Gastroesophageal sphincter (tissue), 4 donors: ENCODE measurements at regions not wholly inside any gene's neighbourhood (a gene's known extent, or its start where the extent isn't known, plus 50 kb on each side); places are given as distances from the start of the nearest gene placed in this dataset.

Experiments
- ATAC-seq: fragments of 150-250 bp; one replicate; pipeline ENCODE4 v1.9.1; 2016; ENCODE audit warnings: mild to moderate bottlenecking, moderate library complexity
- H3K27ac ChIP-seq, 4 donors: fragments of 200-600 bp; sonication (generic) in 3 of 4; 1 replicate in 3 of 4; 2 replicates in 1 of 4; pipeline ENCODE4 v1.5.1; 2016 to 2019
- H3K27me3 ChIP-seq: fragments of 200-600 bp; sonication (generic); one replicate; pipeline ENCODE4 v1.5.1; 2019
- H3K36me3 ChIP-seq, 2 donors: fragments of 200-600 bp; sonication (generic); one replicate each; pipeline ENCODE4 v1.5.1; 2019; ENCODE audit warnings: control low read depth in 1 of 2
- H3K4me1 ChIP-seq, 3 donors: fragments of 200-600 bp; sonication (generic); 1 replicate in 2 of 3; 2 replicates in 1 of 3; pipeline ENCODE4 v1.5.1; 2016 to 2019; ENCODE audit warnings: control low read depth in 2 of 3
- H3K4me3 ChIP-seq, 2 donors: fragments of 200-600 bp; sonication (generic); one replicate each; pipeline ENCODE4 v1.5.1; 2019; ENCODE audit warnings: mild to moderate bottlenecking in 1 of 2, moderate library complexity in 1 of 2
- H3K9me3 ChIP-seq, 3 donors: fragments of 200-600 bp; sonication (generic); one replicate each; pipeline ENCODE4 v1.5.1; 2017 to 2019; ENCODE audit warnings: control low read depth in 2 of 3
- EP300 ChIP-seq: sonication (generic); formaldehyde crosslinking; IDR thresholded peaks from one replicate; pipeline ENCODE4 v1.6.1; 2017; ENCODE audit warnings: antibody characterized with exemption, mild to moderate bottlenecking
- POLR2A ChIP-seq, 2 donors: fragments of 450-650 bp; IDR thresholded peaks; one replicate each; pipeline ENCODE4 v1.6.1; 2017; ENCODE audit warnings: antibody characterized with exemption in 2 of 2, mild to moderate bottlenecking in 2 of 2, moderate library complexity in 1 of 2
- POLR2AphosphoS5 ChIP-seq: sonication (generic); formaldehyde crosslinking; IDR thresholded peaks from one replicate; pipeline ENCODE4 v1.6.1; 2017; ENCODE audit warnings: antibody characterized with exemption
- WGBS, 2 donors: methylation state at CpG; one replicate each; pipeline ENCODE4 v1.1.5; 2018; ENCODE audit warnings: low coverage in 1 of 2; 5-methylcytosine and 5-hydroxymethylcytosine counted together
- TF ChIP-seq, protein P1 (sequence below), 4 experiments: fragments of 200-600 bp in 2 of 4; fragments of 450-650 bp in 2 of 4; sonication (generic) in 1 of 4; IDR thresholded peaks; one replicate each; pipeline ENCODE4 v1.5.1; 2017 to 2019; ENCODE audit warnings: antibody characterized with exemption in 4 of 4, mild to moderate bottlenecking in 2 of 4, moderate library complexity in 2 of 4

GRCh38 chr1:221294242-221294641, 415.0 kb downstream of the HLX start:
- Histone ChIP-seq H3K27ac (no peak overlapping the region), H3K9me3 (no peaks in the 10 kb centered on the region), H3K27me3 (no peaks in the 10 kb centered on the region), H3K4me3 (no peak overlapping the region), H3K36me3 (no peaks in the 10 kb centered on the region), H3K4me1 (no peaks in the 10 kb centered on the region)
- ATAC-seq = no peak
- 89 to 100% methylated on average over 1 to 2 of the region's 2 CpGs for WGBS, 2 donors
- TF ChIP-seq POLR2A (IDR thresholded peaks at IDR 0.05) (no peak), EP300 (no peak), POLR2AphosphoS5 (no peak)
- TF ChIP-seq, protein P1, sequence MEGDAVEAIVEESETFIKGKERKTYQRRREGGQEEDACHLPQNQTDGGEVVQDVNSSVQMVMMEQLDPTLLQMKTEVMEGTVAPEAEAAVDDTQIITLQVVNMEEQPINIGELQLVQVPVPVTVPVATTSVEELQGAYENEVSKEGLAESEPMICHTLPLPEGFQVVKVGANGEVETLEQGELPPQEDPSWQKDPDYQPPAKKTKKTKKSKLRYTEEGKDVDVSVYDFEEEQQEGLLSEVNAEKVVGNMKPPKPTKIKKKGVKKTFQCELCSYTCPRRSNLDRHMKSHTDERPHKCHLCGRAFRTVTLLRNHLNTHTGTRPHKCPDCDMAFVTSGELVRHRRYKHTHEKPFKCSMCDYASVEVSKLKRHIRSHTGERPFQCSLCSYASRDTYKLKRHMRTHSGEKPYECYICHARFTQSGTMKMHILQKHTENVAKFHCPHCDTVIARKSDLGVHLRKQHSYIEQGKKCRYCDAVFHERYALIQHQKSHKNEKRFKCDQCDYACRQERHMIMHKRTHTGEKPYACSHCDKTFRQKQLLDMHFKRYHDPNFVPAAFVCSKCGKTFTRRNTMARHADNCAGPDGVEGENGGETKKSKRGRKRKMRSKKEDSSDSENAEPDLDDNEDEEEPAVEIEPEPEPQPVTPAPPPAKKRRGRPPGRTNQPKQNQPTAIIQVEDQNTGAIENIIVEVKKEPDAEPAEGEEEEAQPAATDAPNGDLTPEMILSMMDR (IDR thresholded peaks at IDR 0.05) = no peak

- no peak overlapping the region for H3K4me3 ChIP-seq
- H3K27me3 ChIP-seq = no peaks in the 10 kb centered on the region
- ATAC-seq = no peak
- TF ChIP-seq, protein P1 (IDR thresholded peaks at IDR 0.05) = no peak
- H3K36me3 ChIP-seq = no peaks in the 10 kb centered on the region
- no peaks in the 10 kb centered on the region for H3K9me3 ChIP-seq
- H3K4me1 ChIP-seq = peaks cover 0 to 5% (median 0%) of the 10 kb centered on the region in 3 donors
- no peak overlapping the region for H3K27ac ChIP-seq
- 50 to 67% methylated on average over 1 of the region's 1 CpG for WGBS, 2 donors
Observed at GRCh38 chr1:221302357-221302756, 423.1 kb downstream of the HLX start.

- H3K4me1 ChIP-seq = peaks cover 0 to 5% (median 0%) of the 10 kb centered on the region in 3 donors
- H3K4me3 ChIP-seq = no peak overlapping the region
- no peak for ATAC-seq
- 0 to 20% methylated on average over 1 of the region's 1 CpG for WGBS, 2 donors
- H3K27ac ChIP-seq = no peak overlapping the region
- no peaks in the 10 kb centered on the region for H3K36me3 ChIP-seq
- no peaks in the 10 kb centered on the region for H3K9me3 ChIP-seq
- TF ChIP-seq POLR2A (IDR thresholded peaks at IDR 0.05) = no peak
- TF ChIP-seq POLR2AphosphoS5 = no peak
- no peak for TF ChIP-seq EP300
- TF ChIP-seq, protein P1 (IDR thresholded peaks at IDR 0.05) = no peak
- no peaks in the 10 kb centered on the region for H3K27me3 ChIP-seq
Observed at GRCh38 chr1:221302810-221303209, 423.6 kb downstream of the HLX start.

DNA sequence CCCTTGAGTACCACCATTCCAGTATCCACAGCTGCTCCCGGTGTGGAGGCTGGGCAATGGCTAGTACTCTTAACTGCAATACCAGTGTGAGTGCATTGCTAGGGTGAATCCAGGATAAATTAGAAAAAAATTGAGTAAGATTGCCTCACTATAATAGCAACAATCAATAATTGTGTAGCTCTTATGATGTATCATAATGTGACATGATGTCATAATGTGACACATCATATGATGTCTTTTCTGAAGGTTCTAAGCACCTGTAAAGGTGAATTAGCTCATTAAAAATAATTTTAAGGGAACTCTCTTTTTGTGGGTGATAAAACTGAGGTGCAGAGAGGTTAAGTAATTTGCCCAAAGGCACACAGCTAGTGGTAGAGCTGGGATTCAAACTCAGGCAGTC, 424.4 kb downstream of the HLX start:
- TF ChIP-seq POLR2A (IDR thresholded peaks at IDR 0.05) (no peak), POLR2AphosphoS5 (no peak), EP300 (no peak)
- TF ChIP-seq, protein P1 (IDR thresholded peaks at IDR 0.05) = no peak
- 78 to 80% methylated on average over 1 of the region's 1 CpG for WGBS, 2 donors
- Histone ChIP-seq H3K4me3 (no peak overlapping the region), H3K9me3 (no peaks in the 10 kb centered on the region), H3K4me1 (peaks cover 0 to 5% (median 0%) of the 10 kb centered on the region in 3 donors), H3K36me3 (no peaks in the 10 kb centered on the region), H3K27me3 (no peaks in the 10 kb centered on the region), H3K27ac (no peak overlapping the region)
- ATAC-seq = no peak

- no peaks in the 10 kb centered on the region for H3K27me3 ChIP-seq
- no peaks in the 10 kb centered on the region for H3K36me3 ChIP-seq
- TF ChIP-seq POLR2A (IDR thresholded peaks at IDR 0.05) (no peak), POLR2AphosphoS5 (no peak), EP300 (no peak)
- TF ChIP-seq, protein P1 (IDR thresholded peaks at IDR 0.05) = no peak
- WGBS, 2 donors = 94 to 96% methylated on average over 5 of the region's 5 CpGs
- ATAC-seq = no peak
- peaks cover 0 to 5% (median 0%) of the 10 kb centered on the region in 3 donors for H3K4me1 ChIP-seq
- H3K4me3 ChIP-seq = no peak overlapping the region
- H3K9me3 ChIP-seq = no peaks in the 10 kb centered on the region
- H3K27ac ChIP-seq = no peak overlapping the region
Observed at GRCh38 chr1:221306239-221306638, 427.0 kb downstream of the HLX start.
